Muscle of leg (tissue), 3 donors: ENCODE measurements at regions not wholly inside any gene's neighbourhood (a gene's known extent, or its start where the extent isn't known, plus 50 kb on each side); places are given as distances from the start of the nearest gene placed in this dataset.

Experiments used
- DNase-seq: peaks from one replicate; pipeline ENCODE4 v3.0.0; 2013
- H3K27ac ChIP-seq: one replicate; pipeline ENCODE4 v1.5.1; 2013; ENCODE audit warnings: mild to moderate bottlenecking, low read length, control low read depth
- H3K27me3 ChIP-seq: one replicate; pipeline ENCODE4 v1.6.1; 2013; ENCODE audit warnings: low read length; ENCODE audit not compliant: control insufficient read depth, insufficient read depth
- H3K36me3 ChIP-seq: one replicate; pipeline ENCODE4 v1.6.1; 2013; ENCODE audit warnings: low read length; ENCODE audit not compliant: control insufficient read depth, insufficient read depth
- H3K4me1 ChIP-seq: one replicate; pipeline ENCODE4 v1.6.1; 2013; ENCODE audit warnings: low read length; ENCODE audit not compliant: control insufficient read depth, insufficient read depth
- H3K4me3 ChIP-seq: one replicate; pipeline ENCODE4 v1.5.1; 2013; ENCODE audit warnings: low read length, control low read depth
- H3K9me3 ChIP-seq: replicated peaks from 2 replicates; pipeline ENCODE4 v1.6.1; 2013; ENCODE audit warnings: low read depth, low read length; ENCODE audit not compliant: control insufficient read depth
- WGBS: methylation state at CpG from one replicate; pipeline ENCODE4 v1.1.5; 2013; ENCODE audit warnings: missing lambda C conversion rate; ENCODE audit not compliant: insufficient coverage; 5-methylcytosine and 5-hydroxymethylcytosine counted together

GRCh38 chr5:89120719-89121118 lies 237.7 kb upstream of the MEF2C start:
- Histone ChIP-seq H3K9me3 (no peaks in the 10 kb centered on the region), H3K27me3 (no peaks in the 10 kb centered on the region), H3K36me3 (no peaks in the 10 kb centered on the region), H3K4me1 (no peaks in the 10 kb centered on the region), H3K27ac (no peak overlapping the region), H3K4me3 (no peak overlapping the region)
- DNase-seq = peak; percentile 66
- no CpG with 5 or more reads among the region's 3 CpGs for WGBS

- Histone ChIP-seq H3K27me3 (no peaks in the 10 kb centered on the region), H3K36me3 (no peaks in the 10 kb centered on the region), H3K4me1 (no peaks in the 10 kb centered on the region), H3K4me3 (no peak overlapping the region), H3K9me3 (no peaks in the 10 kb centered on the region), H3K27ac (no peak overlapping the region)
- no peak for DNase-seq
- WGBS = no CpG with 5 or more reads among the region's 1 CpG
Measured at GRCh38 chr5:89117124-89117644, 234.2 kb upstream of the MEF2C start.

GRCh38 chr5:89110916-89111646 lies 228.1 kb upstream of the MEF2C start:
- WGBS = 75% methylated on average over 2 of the region's 4 CpGs
- Histone ChIP-seq H3K4me3 (no peak overlapping the region), H3K4me1 (no peaks in the 10 kb centered on the region), H3K27me3 (no peaks in the 10 kb centered on the region), H3K36me3 (no peaks in the 10 kb centered on the region), H3K9me3 (no peaks in the 10 kb centered on the region), H3K27ac (no peak overlapping the region)
- DNase-seq = no peak

- H3K4me3 ChIP-seq = no peak overlapping the region
- H3K27me3 ChIP-seq = no peaks in the 10 kb centered on the region
- no peaks in the 10 kb centered on the region for H3K36me3 ChIP-seq
- peak; percentile 28 for DNase-seq
- H3K27ac ChIP-seq = no peak overlapping the region
- WGBS = no CpG with 5 or more reads among the region's 1 CpG
- H3K4me1 ChIP-seq = no peaks in the 10 kb centered on the region
- H3K9me3 ChIP-seq = no peaks in the 10 kb centered on the region
Measured at GRCh38 chr5:89106480-89106879, 223.5 kb upstream of the MEF2C start.

- Histone ChIP-seq H3K4me3 (no peak overlapping the region), H3K9me3 (no peaks in the 10 kb centered on the region), H3K27me3 (no peaks in the 10 kb centered on the region), H3K36me3 (no peaks in the 10 kb centered on the region), H3K27ac (no peak overlapping the region), H3K4me1 (no peaks in the 10 kb centered on the region)
- no peak for DNase-seq
- no CpG with 5 or more reads among the region's 2 CpGs for WGBS
Measured at GRCh38 chr5:89105836-89106235, 222.9 kb upstream of the MEF2C start.

- Histone ChIP-seq H3K4me3 (no peak overlapping the region), H3K27ac (no peak overlapping the region), H3K36me3 (no peaks in the 10 kb centered on the region), H3K4me1 (no peaks in the 10 kb centered on the region), H3K27me3 (no peaks in the 10 kb centered on the region), H3K9me3 (no peaks in the 10 kb centered on the region)
- no peak for DNase-seq
- WGBS = no CpG with 5 or more reads among the region's 1 CpG
Measured at GRCh38 chr5:89105171-89105695, 222.2 kb upstream of the MEF2C start.

DNA sequence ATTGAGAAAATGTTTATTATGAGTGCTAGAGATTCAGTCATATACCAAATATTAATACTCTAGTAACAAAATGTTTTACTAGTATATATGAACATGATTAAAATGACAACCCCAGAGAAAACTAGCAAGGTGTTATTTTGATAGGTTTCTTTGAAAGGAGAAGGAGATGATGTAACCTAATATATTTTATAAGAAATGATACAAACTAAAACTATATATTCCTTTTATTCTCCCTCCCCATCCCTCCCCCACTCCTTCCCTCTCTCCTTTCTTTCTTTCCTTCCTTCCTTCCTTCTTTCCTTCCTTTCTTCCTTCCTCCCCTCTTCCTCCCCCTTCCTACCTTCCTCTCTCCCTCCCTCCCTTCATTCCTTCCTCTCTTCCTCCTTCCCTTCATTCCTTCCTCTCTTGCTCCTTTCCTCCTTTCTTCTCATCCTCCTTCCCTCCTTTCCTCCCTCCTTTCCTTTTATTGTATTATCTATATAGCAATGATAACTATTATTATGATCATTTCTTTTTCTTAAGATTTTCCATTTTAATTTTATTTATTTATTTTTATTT lies 215.3 kb upstream of the MEF2C start:
- Histone ChIP-seq H3K4me1 (no peaks in the 10 kb centered on the region), H3K4me3 (no peak overlapping the region), H3K27ac (no peak overlapping the region), H3K36me3 (no peaks in the 10 kb centered on the region), H3K9me3 (no peaks in the 10 kb centered on the region), H3K27me3 (no peaks in the 10 kb centered on the region)
- DNase-seq = no peak

DNA sequence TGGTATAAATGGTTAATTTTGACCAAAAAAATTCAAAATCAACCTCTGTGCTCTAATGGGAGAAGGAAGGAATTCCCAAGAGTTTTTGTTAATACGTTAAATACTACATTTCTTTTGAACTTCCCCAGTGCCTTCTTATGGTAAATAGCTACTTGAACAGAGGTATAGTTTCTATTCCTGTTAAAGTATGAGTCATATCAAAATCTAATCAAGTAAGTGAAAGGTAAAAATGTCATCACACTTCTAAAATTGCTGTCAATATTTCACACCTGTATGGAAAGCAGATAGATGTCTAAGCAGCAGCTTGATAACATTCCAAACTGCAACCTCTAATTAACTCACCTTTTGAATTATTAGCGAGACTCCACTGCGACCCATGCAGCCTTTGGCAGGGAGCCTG lies 214.1 kb upstream of the MEF2C start:
- no peak for DNase-seq
- H3K27me3 ChIP-seq = no peaks in the 10 kb centered on the region
- no CpG with 5 or more reads among the region's 3 CpGs for WGBS
- no peak overlapping the region for H3K4me3 ChIP-seq
- no peaks in the 10 kb centered on the region for H3K4me1 ChIP-seq
- no peaks in the 10 kb centered on the region for H3K36me3 ChIP-seq
- H3K27ac ChIP-seq = no peak overlapping the region
- no peaks in the 10 kb centered on the region for H3K9me3 ChIP-seq

DNA sequence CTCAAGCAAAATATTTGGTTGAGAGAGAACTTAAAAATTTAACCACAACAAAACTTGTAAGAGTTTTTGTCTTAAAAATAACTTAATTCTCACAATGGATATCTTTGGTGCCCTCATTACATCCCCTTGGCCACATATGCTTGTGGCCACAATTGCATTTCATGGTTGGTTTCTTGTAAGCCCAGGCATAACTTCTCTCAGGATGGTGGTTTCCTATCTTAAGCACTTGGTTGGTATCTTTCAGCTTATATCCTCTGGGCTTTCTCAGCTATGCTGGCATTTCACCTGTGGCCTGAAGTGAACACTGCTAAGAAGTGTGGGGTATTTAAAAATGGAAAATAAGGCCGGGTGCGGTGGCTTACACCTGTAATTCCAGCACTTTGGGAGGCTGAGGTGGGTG lies 212.4 kb upstream of the MEF2C start:
- no CpG with 5 or more reads among the region's 2 CpGs for WGBS
- no peaks in the 10 kb centered on the region for H3K36me3 ChIP-seq
- no peaks in the 10 kb centered on the region for H3K9me3 ChIP-seq
- H3K4me1 ChIP-seq = no peaks in the 10 kb centered on the region
- no peak for DNase-seq
- no peaks in the 10 kb centered on the region for H3K27me3 ChIP-seq
- no peak overlapping the region for H3K27ac ChIP-seq
- H3K4me3 ChIP-seq = no peak overlapping the region

DNA sequence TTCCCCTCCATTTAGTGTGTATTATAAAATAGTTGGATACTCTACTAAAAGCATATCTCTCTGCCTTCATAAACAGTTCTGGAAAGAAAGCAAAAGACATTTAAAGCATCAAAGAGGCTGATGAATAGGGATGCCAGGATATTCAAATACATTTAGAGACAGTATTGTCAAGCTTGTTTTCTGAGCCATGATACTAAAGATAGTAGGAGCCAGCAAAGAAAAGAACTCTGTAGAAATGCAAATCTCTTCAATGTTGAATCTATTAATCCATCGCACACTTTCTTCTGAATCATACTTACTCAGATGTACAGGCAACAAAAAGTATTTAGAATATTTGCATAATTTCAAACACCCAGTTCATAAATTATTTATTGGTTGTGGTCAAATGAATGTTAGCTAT lies 207.1 kb upstream of the MEF2C start:
- Histone ChIP-seq H3K27ac (no peak overlapping the region), H3K27me3 (no peaks in the 10 kb centered on the region), H3K4me3 (no peak overlapping the region), H3K36me3 (no peaks in the 10 kb centered on the region), H3K4me1 (no peaks in the 10 kb centered on the region), H3K9me3 (no peaks in the 10 kb centered on the region)
- WGBS = no CpG with 5 or more reads among the region's 1 CpG
- DNase-seq = no peak
